OCI-LY7 (cell line): ENCODE measurements at regions not wholly inside any gene's neighbourhood (a gene's known extent, or its start where the extent isn't known, plus 50 kb on each side); places are given as distances from the start of the nearest gene placed in this dataset.

Source experiments
- BruUV-seq: library from RNA; stranded (reverse); fragments of 400-500 nt; replicated peaks from 2 replicates; lab custom pipeline; 2021; lab: Mats Ljungman, UMichigan
- CTCF ChIA-PET: fragments of 300-600 bp; sonication (Branson Sonifier 250); formaldehyde crosslinking; loops from one replicate; lab custom pipeline; 2022; ENCODE audit warnings: antibody characterized with exemption; ENCODE audit not compliant: unreplicated experiment; lab: Charles Lee
- POLR2A ChIA-PET: fragments of 300-600 bp; sonication (Branson Sonifier 250); formaldehyde crosslinking; loops from one replicate; lab custom pipeline; 2022; ENCODE audit warnings: antibody characterized with exemption; lab: Charles Lee
- DNase-seq: peaks from one replicate; pipeline ENCODE4 v3.0.0-alpha.2; 2015; ENCODE audit warnings: low spot score
- H2AFZ ChIP-seq: fragments of 200-600 bp; sonication (generic), shearing (Covaris generic); 2 replicates; pipeline ENCODE4 v1.6.1; 2014; ENCODE audit warnings: mild to moderate bottlenecking, antibody characterized with exemption, low read length, moderate library complexity
- H3K27ac ChIP-seq: fragments of 200-600 bp; sonication (generic); 2 replicates; pipeline ENCODE4 v1.5.1; 2014; ENCODE audit warnings: mixed run types, low read depth, mild to moderate bottlenecking, moderate library complexity, low read length, inconsistent platforms; ENCODE audit not compliant: poor library complexity, severe bottlenecking
- H3K36me3 ChIP-seq: fragments of 200-600 bp; sonication (generic); 2 replicates; pipeline ENCODE4 v1.6.1; 2014; ENCODE audit warnings: mild to moderate bottlenecking, antibody characterized with exemption, low read length, moderate library complexity, mixed read lengths; ENCODE audit not compliant: insufficient read depth
- H3K4me1 ChIP-seq: fragments of 200-600 bp; sonication (generic); 2 replicates; pipeline ENCODE4 v1.5.1; 2014; ENCODE audit warnings: mild to moderate bottlenecking, low read length; ENCODE audit not compliant: insufficient read depth, poor library complexity, severe bottlenecking
- H3K4me2 ChIP-seq: fragments of 200-600 bp; sonication (generic); 2 replicates; pipeline ENCODE4 v1.6.1; 2014; ENCODE audit warnings: mild to moderate bottlenecking, low read length
- H3K4me3 ChIP-seq: fragments of 200-600 bp; sonication (generic); 2 replicates; pipeline ENCODE4 v1.5.1; 2014; ENCODE audit warnings: mild to moderate bottlenecking, low read depth, low read length; ENCODE audit not compliant: poor library complexity, severe bottlenecking
- H3K79me2 ChIP-seq: fragments of 200-600 bp; sonication (generic); 2 replicates; pipeline ENCODE4 v1.6.1; 2016; ENCODE audit warnings: low read depth, mild to moderate bottlenecking, low read length, moderate library complexity, mixed read lengths; ENCODE audit not compliant: insufficient read depth
- H3K9me2 ChIP-seq: fragments of 200-600 bp; sonication (generic); 2 replicates; pipeline ENCODE4 v1.6.1; 2016; ENCODE audit warnings: mild to moderate bottlenecking, low read length, mixed read lengths; ENCODE audit not compliant: insufficient read depth
- H3K9me3 ChIP-seq: fragments of 200-600 bp; sonication (generic); 2 replicates; pipeline ENCODE4 v1.6.1; 2014; ENCODE audit warnings: mild to moderate bottlenecking, mixed run types, low read length, mixed read lengths
- H4K20me1 ChIP-seq: fragments of 200-600 bp; sonication (generic); 2 replicates; pipeline ENCODE4 v1.6.1; 2014; ENCODE audit warnings: mild to moderate bottlenecking, antibody characterized with exemption, low read length, moderate library complexity, mixed read lengths; ENCODE audit not compliant: insufficient read depth
- EZH2phosphoT487 ChIP-seq: fragments of 200-600 bp; sonication (generic); IDR thresholded peaks from 2 replicates; pipeline ENCODE4 v1.6.1; 2018; ENCODE audit warnings: low read depth, borderline replicate concordance, mild to moderate bottlenecking, mixed run types, antibody characterized with exemption, low read length, moderate library complexity, mixed read lengths
- intact Hi-C: fragments of 100-400 bp; cut with micrococcal nuclease; formaldehyde crosslinking; loops from one replicate; pipeline ENCODE4 v1.10.0; 2022; ENCODE audit not compliant: unreplicated experiment
- TF ChIP-seq, protein P1 (sequence below): fragments of 200-600 bp; sonication (generic); conservative IDR thresholded peaks from 2 replicates; pipeline ENCODE4 v1.5.1; 2014; ENCODE audit warnings: mild to moderate bottlenecking, antibody characterized with exemption, low read length, moderate library complexity, mixed read lengths

DNA sequence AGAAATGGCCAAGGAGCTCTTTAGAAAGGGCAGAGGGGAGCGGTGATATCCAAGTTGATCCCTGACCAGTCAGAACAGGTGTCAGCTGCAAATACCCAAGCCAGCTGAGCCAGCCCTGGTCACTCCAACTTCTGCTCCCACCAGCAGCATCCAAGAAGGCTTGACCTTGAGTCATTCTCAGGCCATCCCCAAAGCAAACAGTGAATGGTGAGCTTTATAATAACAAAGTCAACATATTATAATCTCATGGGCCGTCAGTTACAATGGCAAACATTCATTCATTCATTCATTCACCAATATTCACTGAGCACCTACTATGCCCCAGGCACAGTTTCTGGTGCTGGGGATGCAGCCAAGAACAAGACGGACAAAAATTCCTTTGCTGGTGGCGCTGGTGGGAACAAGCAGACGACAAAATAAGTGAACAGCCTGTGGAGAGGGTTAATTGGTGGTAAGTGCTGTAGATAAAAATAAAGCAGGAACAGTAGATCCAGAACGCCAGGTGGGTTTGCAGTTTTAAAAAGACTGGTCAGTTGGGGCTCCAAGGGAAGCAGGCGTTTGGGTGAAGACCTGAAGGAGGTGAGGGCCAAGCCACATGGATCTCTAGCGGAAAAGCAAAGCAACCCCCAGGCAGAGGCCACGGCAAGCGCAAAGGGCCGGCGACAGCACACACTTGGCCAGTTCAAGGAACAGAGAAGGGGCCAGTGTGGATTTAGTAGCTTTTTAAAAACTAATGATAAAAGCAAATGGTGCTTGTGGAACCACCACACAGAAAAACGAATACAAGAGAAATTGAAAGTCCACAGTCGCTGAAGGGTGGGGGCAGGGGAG is 131.8 kb upstream of the PTPN1 start:
- POLR2A ChIA-PET, result no interaction called here
- intact Hi-C loops, result no loop called here

GRCh38 chr20:50379049-50379990 is 130.9 kb upstream of the PTPN1 start:
- no peak overlapping the region for H3K4me2 ChIP-seq
- H3K36me3 ChIP-seq, result no peaks in the 10 kb centered on the region
- H3K9me3 ChIP-seq, result no peaks in the 10 kb centered on the region
- H4K20me1 ChIP-seq, result no peaks in the 10 kb centered on the region
- intact Hi-C loops, result no loop called here
- ChIA-PET POLR2A (no interaction called here), CTCF (no interaction called here)
- no TSS peak for BruUV-seq
- no peak overlapping the region for H3K27ac ChIP-seq
- TF ChIP-seq, protein P1, sequence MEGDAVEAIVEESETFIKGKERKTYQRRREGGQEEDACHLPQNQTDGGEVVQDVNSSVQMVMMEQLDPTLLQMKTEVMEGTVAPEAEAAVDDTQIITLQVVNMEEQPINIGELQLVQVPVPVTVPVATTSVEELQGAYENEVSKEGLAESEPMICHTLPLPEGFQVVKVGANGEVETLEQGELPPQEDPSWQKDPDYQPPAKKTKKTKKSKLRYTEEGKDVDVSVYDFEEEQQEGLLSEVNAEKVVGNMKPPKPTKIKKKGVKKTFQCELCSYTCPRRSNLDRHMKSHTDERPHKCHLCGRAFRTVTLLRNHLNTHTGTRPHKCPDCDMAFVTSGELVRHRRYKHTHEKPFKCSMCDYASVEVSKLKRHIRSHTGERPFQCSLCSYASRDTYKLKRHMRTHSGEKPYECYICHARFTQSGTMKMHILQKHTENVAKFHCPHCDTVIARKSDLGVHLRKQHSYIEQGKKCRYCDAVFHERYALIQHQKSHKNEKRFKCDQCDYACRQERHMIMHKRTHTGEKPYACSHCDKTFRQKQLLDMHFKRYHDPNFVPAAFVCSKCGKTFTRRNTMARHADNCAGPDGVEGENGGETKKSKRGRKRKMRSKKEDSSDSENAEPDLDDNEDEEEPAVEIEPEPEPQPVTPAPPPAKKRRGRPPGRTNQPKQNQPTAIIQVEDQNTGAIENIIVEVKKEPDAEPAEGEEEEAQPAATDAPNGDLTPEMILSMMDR, result no peak
- TF ChIP-seq EZH2phosphoT487, result no peak
- peaks cover 10% of the 10 kb centered on the region for H3K4me1 ChIP-seq
- no peak overlapping the region for H3K4me3 ChIP-seq
- no peaks in the 10 kb centered on the region for H3K9me2 ChIP-seq
- H2AFZ ChIP-seq, result no peak overlapping the region
- no peak for DNase-seq
- H3K79me2 ChIP-seq, result no peaks in the 10 kb centered on the region

More for the DNA sequence above, 131.8 kb upstream of the PTPN1 start:
- no peak for DNase-seq
- H3K36me3 ChIP-seq, result no peaks in the 10 kb centered on the region
- no peaks in the 10 kb centered on the region for H3K9me3 ChIP-seq
- no peaks in the 10 kb centered on the region for H4K20me1 ChIP-seq
- no peak overlapping the region for H3K4me3 ChIP-seq
- no peak overlapping the region for H3K27ac ChIP-seq
- BruUV-seq, result no TSS peak
- TF ChIP-seq, protein P1, result no peak
- TF ChIP-seq EZH2phosphoT487, result no peak
- H3K9me2 ChIP-seq, result no peaks in the 10 kb centered on the region
- no peak overlapping the region for H3K4me2 ChIP-seq
- no peaks in the 10 kb centered on the region for H3K79me2 ChIP-seq
- H3K4me1 ChIP-seq, result peaks cover 10% of the 10 kb centered on the region
- H2AFZ ChIP-seq, result no peak overlapping the region
- CTCF ChIA-PET, result no interaction called here
